Nephron (organoid): ENCODE measurements at regions not wholly inside any gene's neighbourhood (a gene's known extent, or its start where the extent isn't known, plus 50 kb on each side); places are given as distances from the start of the nearest gene placed in this dataset.
A peak's percentile ranks its signal among the peaks of the same experiment; 100 is the strongest.
"Not testable (repeated sequence)": the region's sequence is repeated elsewhere in the genome, so short reads cannot be mapped to it uniquely, and the experiment has no call there.

Experiments used
- H3K27ac Mint-ChIP-seq, 3 experiments: 2 replicates each; pipeline ENCODE4 v1.8.0; 2020; ENCODE audit warnings: mixed read lengths in 3 of 3, mild to moderate bottlenecking in 2 of 3, moderate library complexity in 1 of 3
- H3K27me3 Mint-ChIP-seq: 2 replicates; pipeline ENCODE4 v1.8.0; 2021; ENCODE audit warnings: low read depth, mild to moderate bottlenecking, moderate library complexity, mixed read lengths
- H3K36me3 Mint-ChIP-seq: 2 replicates; pipeline ENCODE4 v1.8.0; 2020; ENCODE audit warnings: low read depth, mixed read lengths
- H3K4me1 Mint-ChIP-seq: 2 replicates; pipeline ENCODE4 v1.8.0; 2020; ENCODE audit warnings: mixed read lengths
- H3K4me3 Mint-ChIP-seq, 3 experiments: 2 replicates each; pipeline ENCODE4 v1.8.0; 2020; ENCODE audit warnings: mild to moderate bottlenecking in 3 of 3, mixed read lengths in 3 of 3, moderate library complexity in 2 of 3
- H3K9me3 Mint-ChIP-seq: 2 replicates; pipeline ENCODE4 v1.8.0; 2020; ENCODE audit warnings: mixed read lengths
- TF ChIP-seq, protein P1 (sequence below), 3 experiments: fragments of 200-600 bp; sonication (generic); IDR thresholded peaks; one replicate each; pipeline ENCODE4 v1.5.0; 2021; ENCODE audit warnings: antibody characterized with exemption in 3 of 3; ENCODE audit not compliant: unreplicated experiment in 3 of 3

DNA sequence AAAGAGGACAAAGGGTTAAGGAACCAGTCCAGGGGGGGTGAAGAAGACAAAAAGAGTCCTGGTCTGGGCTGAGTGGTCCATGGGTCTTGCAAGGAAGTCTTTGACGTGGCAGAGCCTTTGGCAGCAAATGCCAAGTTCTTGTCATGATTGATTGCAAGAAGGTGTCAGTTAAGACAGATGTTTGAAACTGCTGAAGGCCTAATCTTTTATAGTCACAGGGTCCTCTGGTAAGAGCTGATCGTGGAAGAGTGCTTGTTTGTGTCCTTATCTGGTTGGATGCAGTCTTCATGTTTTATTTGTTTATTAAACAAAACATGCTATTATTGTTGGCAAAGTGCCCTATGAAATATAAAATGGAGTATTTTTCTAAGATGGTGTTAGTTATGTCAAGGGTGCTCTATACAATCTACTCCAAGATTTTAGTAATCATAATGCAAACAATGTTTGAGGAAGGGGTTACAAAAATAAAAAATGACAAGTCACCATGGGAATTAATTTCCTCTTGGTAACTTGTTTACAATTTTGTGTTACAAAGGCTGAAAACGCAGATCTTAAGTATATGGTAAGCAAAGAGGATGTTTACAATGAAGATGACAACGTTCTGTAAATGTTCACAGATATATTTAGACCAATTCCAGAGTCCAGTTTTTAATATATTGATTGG lies 85.9 kb downstream of the MAGED4 start:
- H3K4me3 Mint-ChIP-seq, result no peak overlapping the region

DNA sequence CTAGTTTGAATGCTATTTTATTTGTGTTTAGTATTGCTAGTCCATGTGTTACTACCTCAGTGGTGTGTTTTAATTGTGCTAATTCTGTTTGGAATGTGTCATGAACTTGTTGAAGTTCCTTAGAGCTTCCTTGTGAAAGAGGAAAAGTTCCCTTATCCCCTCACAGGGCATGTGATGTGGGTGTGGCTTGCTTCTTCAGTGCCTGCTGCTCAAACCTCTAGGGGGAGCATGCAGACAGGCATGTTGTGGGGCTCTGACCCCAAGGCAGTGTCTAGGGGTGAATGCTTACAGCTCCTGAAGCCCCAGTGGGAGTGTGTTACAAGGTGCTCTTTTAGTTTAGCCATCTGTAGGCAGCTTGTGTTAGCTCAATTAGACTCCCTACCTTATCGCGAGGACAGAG lies 86.5 kb downstream of the MAGED4 start:
- peaks cover 16% of the 10 kb centered on the region for H3K27me3 Mint-ChIP-seq
- no peaks in the 10 kb centered on the region for H3K36me3 Mint-ChIP-seq
- H3K27ac Mint-ChIP-seq, result no peak overlapping the region
- H3K4me3 Mint-ChIP-seq, result no peak overlapping the region
- no peaks in the 10 kb centered on the region for H3K9me3 Mint-ChIP-seq
- H3K4me1 Mint-ChIP-seq, result no peaks in the 10 kb centered on the region
- TF ChIP-seq, protein P1, sequence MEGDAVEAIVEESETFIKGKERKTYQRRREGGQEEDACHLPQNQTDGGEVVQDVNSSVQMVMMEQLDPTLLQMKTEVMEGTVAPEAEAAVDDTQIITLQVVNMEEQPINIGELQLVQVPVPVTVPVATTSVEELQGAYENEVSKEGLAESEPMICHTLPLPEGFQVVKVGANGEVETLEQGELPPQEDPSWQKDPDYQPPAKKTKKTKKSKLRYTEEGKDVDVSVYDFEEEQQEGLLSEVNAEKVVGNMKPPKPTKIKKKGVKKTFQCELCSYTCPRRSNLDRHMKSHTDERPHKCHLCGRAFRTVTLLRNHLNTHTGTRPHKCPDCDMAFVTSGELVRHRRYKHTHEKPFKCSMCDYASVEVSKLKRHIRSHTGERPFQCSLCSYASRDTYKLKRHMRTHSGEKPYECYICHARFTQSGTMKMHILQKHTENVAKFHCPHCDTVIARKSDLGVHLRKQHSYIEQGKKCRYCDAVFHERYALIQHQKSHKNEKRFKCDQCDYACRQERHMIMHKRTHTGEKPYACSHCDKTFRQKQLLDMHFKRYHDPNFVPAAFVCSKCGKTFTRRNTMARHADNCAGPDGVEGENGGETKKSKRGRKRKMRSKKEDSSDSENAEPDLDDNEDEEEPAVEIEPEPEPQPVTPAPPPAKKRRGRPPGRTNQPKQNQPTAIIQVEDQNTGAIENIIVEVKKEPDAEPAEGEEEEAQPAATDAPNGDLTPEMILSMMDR (IDR thresholded peaks at IDR 0.05; ENCODE audit: unreplicated experiment in 3 of 3), result peak in 1 of 3 experiments; percentile 16

More for the DNA sequence above, 85.9 kb downstream of the MAGED4 start:
- Mint-ChIP-seq H3K9me3 (no peaks in the 10 kb centered on the region), H3K36me3 (no peaks in the 10 kb centered on the region), H3K4me1 (no peaks in the 10 kb centered on the region), H3K27me3 (peaks cover 16% of the 10 kb centered on the region), H3K27ac (no peak overlapping the region)
- TF ChIP-seq, protein P1 (IDR thresholded peaks at IDR 0.05; ENCODE audit: unreplicated experiment in 3 of 3), result no peak

DNA sequence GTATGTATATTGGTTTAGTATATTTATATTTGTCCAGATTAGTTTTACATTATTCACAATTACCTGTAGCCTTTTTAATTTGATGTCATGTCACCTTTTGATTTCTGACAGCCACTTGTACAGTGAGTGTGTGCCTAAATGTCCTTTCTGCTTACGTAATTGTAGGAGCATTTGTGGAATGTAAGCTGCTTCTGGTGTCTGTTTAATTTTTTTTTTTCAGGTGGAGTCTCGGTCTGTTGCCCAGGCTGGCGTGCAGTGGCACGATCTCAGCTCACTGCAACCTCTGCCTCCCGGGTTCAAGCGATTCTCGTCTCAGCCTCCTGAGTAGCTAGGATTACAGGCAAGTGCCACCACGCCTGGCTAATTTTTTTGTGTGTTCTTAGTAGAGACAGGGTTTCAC lies 91.2 kb upstream of the XAGE2 start:
- peaks cover 4% of the 10 kb centered on the region for H3K9me3 Mint-ChIP-seq
- no peaks in the 10 kb centered on the region for H3K36me3 Mint-ChIP-seq
- H3K4me3 Mint-ChIP-seq, result no peak overlapping the region
- peaks cover 7% of the 10 kb centered on the region for H3K27me3 Mint-ChIP-seq
- H3K27ac Mint-ChIP-seq, result no peak overlapping the region
- H3K4me1 Mint-ChIP-seq, result no peaks in the 10 kb centered on the region
- TF ChIP-seq, protein P1 (IDR thresholded peaks at IDR 0.05; ENCODE audit: unreplicated experiment in 3 of 3), result no peak

DNA sequence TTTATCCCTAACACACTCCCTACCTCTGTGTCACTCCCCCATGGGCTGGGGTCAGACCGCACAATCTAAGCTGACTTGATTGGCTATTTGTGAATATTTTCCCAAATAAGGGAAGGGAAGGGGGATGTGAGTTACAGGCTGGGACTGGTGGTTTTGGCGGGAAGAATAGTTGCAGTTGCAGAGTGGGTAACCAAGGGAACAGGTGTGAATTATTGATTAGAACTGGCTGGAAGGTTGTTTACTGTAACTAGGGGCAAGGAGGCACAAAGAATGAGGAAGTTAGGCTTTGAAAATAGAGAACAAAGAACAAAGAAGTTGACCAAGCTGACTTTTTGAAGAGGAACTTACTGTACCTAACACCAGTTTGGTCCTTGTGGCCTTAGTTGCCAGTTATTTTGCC lies 88.0 kb upstream of the XAGE2 start:
- Mint-ChIP-seq H3K9me3 (peaks cover 4% of the 10 kb centered on the region), H3K36me3 (no peaks in the 10 kb centered on the region), H3K4me1 (no peaks in the 10 kb centered on the region)

DNA sequence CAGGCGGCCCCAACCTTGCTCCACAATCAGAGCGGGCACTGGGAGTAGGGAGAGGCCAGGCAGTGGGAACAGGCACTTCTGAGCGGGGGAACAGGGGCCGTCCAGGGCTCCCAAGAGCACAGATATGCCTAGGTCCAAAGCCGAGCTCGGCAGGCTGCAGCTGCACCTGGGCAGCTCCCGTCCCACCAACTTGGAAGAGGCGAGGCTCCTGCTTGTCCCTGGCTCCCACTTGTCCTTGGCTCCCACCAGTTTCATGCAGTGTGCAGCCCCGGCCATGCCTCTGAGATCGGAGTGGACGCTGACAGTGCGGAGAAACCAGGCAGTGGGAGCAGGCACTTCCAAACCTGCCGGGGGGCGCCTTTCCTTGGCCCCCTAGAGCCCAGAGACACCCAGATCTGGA lies 84.0 kb upstream of the XAGE2 start:
- H3K36me3 Mint-ChIP-seq, result no peaks in the 10 kb centered on the region
- peaks cover 4% of the 10 kb centered on the region for H3K27me3 Mint-ChIP-seq
- no peak overlapping the region for H3K4me3 Mint-ChIP-seq
- H3K4me1 Mint-ChIP-seq, result no peaks in the 10 kb centered on the region
- peaks cover 4% of the 10 kb centered on the region for H3K9me3 Mint-ChIP-seq
- H3K27ac Mint-ChIP-seq, result no peak overlapping the region
- TF ChIP-seq, protein P1 (IDR thresholded peaks at IDR 0.05; ENCODE audit: unreplicated experiment in 3 of 3), result no peak

More for the DNA sequence above, 88.0 kb upstream of the XAGE2 start:
- TF ChIP-seq, protein P1 (IDR thresholded peaks at IDR 0.05; ENCODE audit: unreplicated experiment in 3 of 3), result no peak
- H3K27ac Mint-ChIP-seq, result no peak overlapping the region
- H3K27me3 Mint-ChIP-seq, result peaks cover 4% of the 10 kb centered on the region
- no peak overlapping the region for H3K4me3 Mint-ChIP-seq

DNA sequence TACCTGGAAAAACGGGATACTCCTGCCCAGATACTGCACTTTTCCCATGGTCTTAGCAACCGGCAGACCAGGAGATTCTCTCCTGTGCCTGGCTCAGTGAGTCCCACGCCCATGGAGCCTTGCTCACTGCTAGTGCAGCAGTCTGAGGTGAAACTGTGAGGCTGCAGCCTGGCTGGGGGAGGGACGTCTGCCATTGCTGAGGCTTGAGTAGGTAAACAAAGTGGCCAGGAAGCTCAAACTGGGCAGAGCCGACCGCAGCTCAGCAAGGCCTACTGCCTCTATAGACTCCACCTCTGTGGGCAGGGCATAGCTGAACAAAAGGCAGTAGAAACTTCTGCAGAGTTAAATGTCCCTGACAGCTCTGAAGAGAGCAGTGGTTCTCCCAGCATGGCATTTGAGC lies 69.9 kb upstream of the XAGE2 start:
- not testable (repeated sequence) for H3K4me3 Mint-ChIP-seq, H3K27ac Mint-ChIP-seq, H3K36me3 Mint-ChIP-seq, H3K27me3 Mint-ChIP-seq, H3K4me1 Mint-ChIP-seq, H3K9me3 Mint-ChIP-seq

DNA sequence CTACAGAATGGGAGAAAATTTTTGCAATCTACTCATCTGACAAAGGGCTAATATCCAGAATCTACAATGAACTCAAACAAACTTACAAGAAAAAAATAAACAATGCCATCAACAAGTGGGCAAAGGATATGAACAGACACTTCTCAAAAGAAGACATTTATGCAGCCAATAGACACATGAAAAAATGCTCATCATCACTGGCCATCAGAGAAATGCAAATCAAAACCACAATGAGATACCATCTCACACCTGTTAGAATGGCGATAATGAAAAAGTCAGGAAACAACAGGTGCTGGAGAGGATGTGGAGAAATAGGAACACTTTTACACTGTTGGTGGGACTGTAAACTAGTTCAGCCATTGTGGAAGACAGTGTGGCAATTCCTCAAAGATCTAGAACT lies 60.3 kb upstream of the XAGE2 start:
- not testable (repeated sequence) for H3K27ac Mint-ChIP-seq, H3K4me1 Mint-ChIP-seq, H3K9me3 Mint-ChIP-seq, H3K36me3 Mint-ChIP-seq, H3K27me3 Mint-ChIP-seq, H3K4me3 Mint-ChIP-seq
